Esophagus (tissue), 2 donors: ENCODE measurements at regions not wholly inside any gene's neighbourhood (a gene's known extent, or its start where the extent isn't known, plus 50 kb on each side); places are given as distances from the start of the nearest gene placed in this dataset.
"Not testable (repeated sequence)": the region's sequence is repeated elsewhere in the genome, so short reads cannot be mapped to it uniquely, and the experiment has no call there.

Source experiments
- H3K27ac ChIP-seq, 2 donors: one replicate each; pipeline ENCODE4 v1.5.1; 2013; ENCODE audit warnings: low read depth in 2 of 2, mild to moderate bottlenecking in 2 of 2, inconsistent platforms in 1 of 2, low read length in 1 of 2, moderate library complexity in 1 of 2
- H3K27me3 ChIP-seq, 2 donors: one replicate each; pipeline ENCODE4 v1.6.1; 2013; ENCODE audit warnings: low read length in 2 of 2, control low read depth in 1 of 2, mild to moderate bottlenecking in 1 of 2; ENCODE audit not compliant: insufficient read depth in 2 of 2, control insufficient read depth in 1 of 2
- H3K36me3 ChIP-seq, 2 donors: one replicate each; pipeline ENCODE4 v1.6.1; 2013; ENCODE audit warnings: low read length in 1 of 2; ENCODE audit not compliant: control insufficient read depth in 2 of 2, insufficient read depth in 2 of 2
- H3K4me1 ChIP-seq, 2 donors: one replicate each; pipeline ENCODE4 v1.6.1; 2013; ENCODE audit warnings: low read length in 1 of 2; ENCODE audit not compliant: control insufficient read depth in 2 of 2, insufficient read depth in 2 of 2
- H3K4me3 ChIP-seq, 2 donors: one replicate each; pipeline ENCODE4 v1.5.1; 2013; ENCODE audit warnings: low read length in 2 of 2, mild to moderate bottlenecking in 2 of 2, low read depth in 1 of 2, moderate library complexity in 1 of 2
- H3K9me3 ChIP-seq, 2 donors: one replicate each; pipeline ENCODE4 v1.6.1; 2013; ENCODE audit warnings: mild to moderate bottlenecking in 2 of 2, low read depth in 1 of 2, low read length in 1 of 2, moderate library complexity in 1 of 2; ENCODE audit not compliant: control insufficient read depth in 2 of 2, insufficient read depth in 1 of 2
- WGBS, 2 donors: extraction: QIAGEN DNeasy Blood & Tissue Kit; methylation state at CpG; one replicate each; pipeline ENCODE4 v1.1.7; 2013; 5-methylcytosine and 5-hydroxymethylcytosine counted together
- donor health status: healthy with polysubstance abuse.
- donor health status: Bipolar disorder and iron deficiency.

DNA sequence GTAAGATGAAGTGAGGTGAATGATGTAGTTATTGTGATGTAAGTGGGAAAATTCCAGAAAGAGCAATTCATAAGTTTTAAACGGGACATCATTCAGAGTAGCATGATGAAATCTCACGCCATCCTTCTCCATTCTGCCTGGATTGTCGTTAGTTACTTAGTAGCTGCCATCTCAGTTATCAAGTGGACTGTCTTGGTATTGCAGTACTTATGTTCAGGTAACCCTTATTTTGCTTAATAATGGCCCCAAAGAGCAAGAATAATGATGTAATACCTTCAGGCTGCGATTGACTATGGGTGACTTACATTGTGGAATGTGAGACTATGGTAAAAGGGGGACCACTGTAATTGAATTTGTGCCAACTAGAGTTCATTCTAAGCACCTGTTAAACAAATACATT, 234.1 kb upstream of the TOM1L1 start:
- Histone ChIP-seq H3K27me3 (no peaks in the 10 kb centered on the region), H3K9me3 (peaks cover 0 to 7% of the 10 kb centered on the region in 2 donors), H3K4me3 (no peak overlapping the region), H3K27ac (no peak overlapping the region), H3K4me1 (no peaks in the 10 kb centered on the region), H3K36me3 (no peaks in the 10 kb centered on the region)
- 82 to 83% methylated on average over 4 of the region's 4 CpGs for WGBS, 2 donors

DNA sequence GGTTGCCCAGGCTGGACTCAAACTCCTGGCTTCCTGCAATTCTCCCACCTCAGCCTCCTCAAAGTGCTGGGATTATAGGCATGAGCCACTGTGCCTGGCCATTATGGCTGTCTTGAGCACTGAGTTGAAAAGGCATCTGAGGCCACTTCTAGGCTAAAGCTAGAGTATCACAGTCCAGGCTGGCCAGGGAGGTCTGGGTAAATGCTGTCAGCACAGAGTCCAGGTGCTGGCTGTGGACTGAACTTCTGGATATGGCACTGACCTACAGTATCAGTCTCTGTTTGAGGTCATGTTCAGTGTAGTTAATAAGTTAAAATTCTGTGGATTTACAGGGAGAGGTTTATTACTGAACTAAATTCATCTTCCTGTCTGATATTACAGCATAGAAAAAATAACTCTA, 222.5 kb upstream of the TOM1L1 start:
- Histone ChIP-seq H3K27me3 (no peaks in the 10 kb centered on the region), H3K4me3 (no peak overlapping the region), H3K27ac (no peak overlapping the region), H3K9me3 (no peaks in the 10 kb centered on the region), H3K4me1 (no peaks in the 10 kb centered on the region), H3K36me3 (no peaks in the 10 kb centered on the region)

DNA sequence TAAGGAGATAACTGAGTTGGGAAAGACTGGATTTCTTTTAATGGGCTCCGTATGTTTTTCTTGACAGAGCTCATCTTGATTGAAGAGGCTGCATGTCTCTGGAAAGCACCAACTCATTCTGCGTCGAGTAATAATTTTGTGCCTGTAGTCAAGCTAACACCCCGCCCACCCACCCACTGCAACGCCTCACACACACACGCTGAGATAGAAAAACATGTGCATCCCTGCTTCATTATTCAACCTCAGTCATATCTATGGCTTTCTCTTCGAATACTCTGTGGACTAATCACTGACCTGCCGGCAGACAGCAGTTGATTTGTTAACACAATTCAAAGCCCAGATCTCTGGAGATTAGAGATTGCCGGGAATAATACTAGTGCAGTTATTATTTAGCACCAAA, 220.2 kb upstream of the TOM1L1 start:
- Histone ChIP-seq H3K4me1 (no peaks in the 10 kb centered on the region), H3K27ac (no peak overlapping the region), H3K27me3 (no peaks in the 10 kb centered on the region), H3K4me3 (no peak overlapping the region), H3K36me3 (no peaks in the 10 kb centered on the region), H3K9me3 (no peaks in the 10 kb centered on the region)
- 80 to 83% methylated on average over 9 of the region's 9 CpGs for WGBS, 2 donors

DNA sequence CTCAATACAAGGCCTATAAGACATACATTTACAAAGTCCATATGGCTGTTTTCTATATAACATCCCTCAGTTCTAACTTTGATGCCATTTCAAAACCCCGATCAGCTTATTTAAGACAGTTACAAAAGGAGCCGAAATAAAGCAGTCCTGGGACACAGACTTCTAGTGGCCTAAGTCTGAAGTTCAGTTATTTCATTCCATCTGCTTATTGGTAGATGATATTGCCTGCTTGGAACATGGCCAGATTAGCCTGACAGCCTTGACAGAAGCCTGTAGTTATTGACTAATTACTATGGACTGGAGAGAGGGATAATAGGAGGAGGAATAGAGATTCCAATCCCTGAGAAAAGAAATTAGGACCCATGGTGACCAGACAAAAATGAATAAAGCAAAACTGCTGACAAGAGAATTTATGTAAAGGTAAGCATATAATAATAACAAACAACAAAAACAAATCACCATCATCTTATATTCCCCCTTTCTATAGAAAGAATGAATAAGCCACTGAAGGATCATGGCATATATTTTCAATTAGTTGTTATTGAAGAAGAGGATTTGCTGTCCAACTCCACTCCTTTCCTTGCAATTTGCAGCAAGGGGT, 206.3 kb upstream of the TOM1L1 start:
- Histone ChIP-seq H3K27ac (no peak overlapping the region), H3K36me3 (no peaks in the 10 kb centered on the region), H3K9me3 (no peaks in the 10 kb centered on the region), H3K4me3 (no peak overlapping the region), H3K4me1 (no peaks in the 10 kb centered on the region), H3K27me3 (no peaks in the 10 kb centered on the region)
- 87 to 88% methylated on average over 2 of the region's 2 CpGs for WGBS, 2 donors

DNA sequence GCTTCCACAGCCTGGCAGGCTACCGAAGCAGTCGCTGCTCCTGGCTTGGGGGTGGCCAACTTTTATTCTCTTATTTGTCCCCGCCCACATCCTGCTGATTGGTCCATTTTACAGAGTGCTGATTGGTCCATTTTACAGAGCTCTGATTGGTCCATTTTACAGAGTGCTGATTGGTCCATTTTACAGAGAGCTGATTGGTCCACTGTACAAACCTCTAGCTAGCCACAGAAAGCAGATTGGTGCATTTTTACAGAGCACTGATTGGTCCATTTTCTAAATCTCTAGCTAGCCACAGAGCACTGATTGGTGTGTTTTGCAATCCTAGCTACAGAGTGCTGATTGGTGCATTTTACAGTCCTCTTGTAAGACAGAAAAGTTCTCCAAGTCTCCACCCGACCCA, 187.9 kb upstream of the TOM1L1 start:
- WGBS, 2 donors: 37 to 46% methylated on average over 4 of the region's 4 CpGs
- H3K27ac ChIP-seq, H3K4me1 ChIP-seq, H3K4me3 ChIP-seq, H3K9me3 ChIP-seq, H3K36me3 ChIP-seq, H3K27me3 ChIP-seq: not testable (repeated sequence)

DNA sequence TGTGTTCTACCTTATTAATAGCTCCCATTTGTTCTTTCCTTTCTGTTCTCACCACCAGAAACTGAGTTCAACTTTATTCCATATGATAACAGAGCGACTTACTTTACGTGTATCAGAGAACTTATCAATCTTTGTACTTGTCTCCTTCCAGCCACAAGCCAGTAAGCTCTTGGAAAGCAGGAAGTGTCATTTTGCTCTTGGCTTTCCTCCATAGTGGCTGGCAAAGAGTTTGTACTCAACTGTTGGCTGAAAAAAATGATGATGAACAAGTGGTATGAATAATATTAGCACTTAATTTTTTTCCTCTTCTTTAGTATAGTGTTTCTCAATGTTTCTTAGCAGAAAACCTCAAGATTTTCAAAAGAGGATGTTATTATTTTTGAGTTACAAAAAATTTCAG, 182.4 kb upstream of the TOM1L1 start:
- Histone ChIP-seq H3K27me3 (no peaks in the 10 kb centered on the region), H3K27ac (no peak overlapping the region), H3K36me3 (no peaks in the 10 kb centered on the region), H3K4me1 (no peaks in the 10 kb centered on the region), H3K4me3 (no peak overlapping the region), H3K9me3 (peaks cover 0 to 2% of the 10 kb centered on the region in 2 donors)
- WGBS, 2 donors: 73 to 74% methylated on average over 2 of the region's 2 CpGs

DNA sequence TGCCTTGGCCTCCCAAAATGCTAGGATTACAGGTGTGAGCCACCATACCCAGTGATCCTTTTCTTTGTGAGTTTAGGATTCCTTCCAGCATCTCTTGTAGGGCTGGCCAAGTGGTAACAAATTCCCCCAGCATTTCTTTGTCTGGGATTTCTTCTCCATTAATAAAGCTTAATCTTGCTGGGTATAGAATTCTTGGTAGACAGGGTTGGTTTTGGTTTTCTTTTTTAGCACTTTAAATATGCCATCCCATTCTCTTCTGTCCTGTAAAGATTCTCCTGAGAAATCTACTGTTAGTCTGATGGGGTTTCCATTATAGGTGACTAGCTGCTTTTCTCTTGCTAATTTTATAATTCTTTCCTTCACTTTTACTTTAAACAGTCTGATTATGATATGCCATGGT, 173.0 kb upstream of the TOM1L1 start:
- Histone ChIP-seq H3K9me3 (peaks cover 3% of the 10 kb centered on the region in 2 donors), H3K4me1 (no peaks in the 10 kb centered on the region), H3K36me3 (no peaks in the 10 kb centered on the region), H3K27me3 (no peaks in the 10 kb centered on the region), H3K4me3 (no peak overlapping the region), H3K27ac (no peak overlapping the region)

DNA sequence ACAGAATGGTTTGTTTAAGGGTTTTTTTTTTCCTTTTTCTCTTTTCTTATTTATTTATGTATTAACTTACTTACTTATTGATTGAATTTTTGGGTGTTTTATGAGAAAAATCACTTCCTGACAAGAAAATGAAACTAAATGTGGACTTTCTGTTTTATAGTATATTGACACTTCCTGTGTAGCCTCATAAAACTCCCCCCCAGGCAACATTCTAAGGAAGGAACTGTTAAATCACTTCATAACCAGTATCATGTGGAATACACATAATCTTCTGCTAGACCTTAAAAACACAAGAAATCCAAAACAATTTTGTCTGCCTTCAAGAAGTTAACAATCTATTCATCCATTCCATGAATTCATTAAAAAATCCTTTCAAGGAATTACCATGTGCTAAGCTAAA, 164.1 kb upstream of the TOM1L1 start:
- H3K4me1 ChIP-seq: no peaks in the 10 kb centered on the region
- no peak overlapping the region for H3K4me3 ChIP-seq
- H3K9me3 ChIP-seq: no peaks in the 10 kb centered on the region

DNA sequence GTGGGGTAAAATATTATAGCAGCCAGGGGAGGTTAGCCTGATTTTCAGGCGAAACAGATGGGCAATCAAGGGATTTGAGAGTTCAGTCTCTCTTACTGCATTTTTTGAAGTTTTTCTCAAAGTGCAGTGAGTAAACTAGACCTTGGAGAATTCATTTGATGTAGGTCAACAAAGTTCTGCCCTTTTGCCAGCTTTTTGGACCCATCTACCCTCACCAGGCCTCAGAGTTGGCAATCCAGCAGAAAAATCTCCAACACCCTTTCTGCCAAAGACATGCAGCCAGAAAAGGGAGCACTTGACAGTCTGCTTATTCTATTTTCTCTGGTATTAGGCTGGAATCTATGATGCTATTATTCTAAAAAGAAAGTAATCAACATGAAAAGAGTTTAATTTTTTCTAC, 162.2 kb upstream of the TOM1L1 start:
- 81 to 85% methylated on average over 1 of the region's 1 CpG for WGBS, 2 donors

More for the DNA sequence above, 164.1 kb upstream of the TOM1L1 start:
- Histone ChIP-seq H3K36me3 (no peaks in the 10 kb centered on the region), H3K27me3 (no peaks in the 10 kb centered on the region), H3K27ac (no peak overlapping the region)

DNA sequence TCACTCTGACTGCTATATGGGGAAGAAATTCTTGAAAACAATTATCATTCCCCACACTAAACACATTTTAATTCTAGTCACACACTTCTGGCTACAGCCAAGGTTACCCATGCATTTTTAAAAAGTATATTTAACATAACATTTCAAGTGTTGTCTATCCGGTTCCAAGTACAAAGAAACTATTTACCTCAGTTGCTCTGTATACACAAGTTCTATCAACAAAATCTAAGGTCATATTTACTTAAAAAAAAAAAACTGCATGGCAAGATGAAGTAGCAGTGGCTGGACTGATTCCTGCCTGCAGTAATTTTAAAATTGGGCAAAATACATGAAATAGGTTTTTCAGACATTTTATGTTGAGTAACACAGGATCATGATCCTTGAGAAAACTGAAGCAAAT, 155.9 kb upstream of the TOM1L1 start:
- Histone ChIP-seq H3K4me1 (no peaks in the 10 kb centered on the region), H3K4me3 (no peak overlapping the region), H3K36me3 (no peaks in the 10 kb centered on the region), H3K27me3 (no peaks in the 10 kb centered on the region), H3K27ac (no peak overlapping the region), H3K9me3 (peaks cover 0 to 3% of the 10 kb centered on the region in 2 donors)
- 29 to 64% methylated on average over 1 of the region's 1 CpG for WGBS, 2 donors

More for the DNA sequence above, 162.2 kb upstream of the TOM1L1 start:
- no peaks in the 10 kb centered on the region for H3K4me1 ChIP-seq
- H3K27me3 ChIP-seq: no peaks in the 10 kb centered on the region
- no peak overlapping the region for H3K4me3 ChIP-seq
- H3K27ac ChIP-seq: no peak overlapping the region
- no peaks in the 10 kb centered on the region for H3K36me3 ChIP-seq
- H3K9me3 ChIP-seq: no peaks in the 10 kb centered on the region
